Lower lobe of right lung (tissue), 2 donors: ENCODE measurements at regions not wholly inside any gene's neighbourhood (a gene's known extent, or its start where the extent isn't known, plus 50 kb on each side); places are given as distances from the start of the nearest gene placed in this dataset.

Experiments
- ATAC-seq, 2 donors: fragments of 200-7000 bp; cut with Tn5 transposase; one replicate each; pipeline ENCODE4 v1.9.1; 2020 to 2022; ENCODE audit warnings: mild to moderate bottlenecking in 2 of 2, moderate library complexity in 2 of 2
- DNase-seq: peaks from one replicate; pipeline ENCODE4 v3.0.0-alpha.2; 2020
- H3K27ac ChIP-seq: fragments of 200-600 bp; one replicate; pipeline ENCODE4 v1.8.0; 2022
- H3K27me3 ChIP-seq: fragments of 200-600 bp; one replicate; pipeline ENCODE4 v1.8.0; 2022; ENCODE audit warnings: low read depth
- H3K36me3 ChIP-seq: fragments of 200-600 bp; one replicate; pipeline ENCODE4 v1.8.0; 2022; ENCODE audit warnings: mild to moderate bottlenecking
- H3K4me1 ChIP-seq: fragments of 200-600 bp; one replicate; pipeline ENCODE4 v1.8.0; 2022
- H3K4me3 ChIP-seq: fragments of 200-600 bp; one replicate; pipeline ENCODE4 v1.8.0; 2022; ENCODE audit warnings: mild to moderate bottlenecking
- H3K9me3 ChIP-seq: fragments of 200-600 bp; one replicate; pipeline ENCODE4 v1.8.0; 2022
- intact Hi-C: fragments of 100-400 bp; cut with DNase I; formaldehyde crosslinking; loops from one replicate; pipeline ENCODE4 v1.11.0; 2022
- TF ChIP-seq, protein P1 (sequence below): fragments of 200-600 bp; IDR thresholded peaks from one replicate; pipeline ENCODE4 v1.8.0; 2022; ENCODE audit warnings: antibody characterized with exemption, mild to moderate bottlenecking
- donor health status: DM: no; HTN: yes; CAD: no; lungs with severe emphysema.

DNA sequence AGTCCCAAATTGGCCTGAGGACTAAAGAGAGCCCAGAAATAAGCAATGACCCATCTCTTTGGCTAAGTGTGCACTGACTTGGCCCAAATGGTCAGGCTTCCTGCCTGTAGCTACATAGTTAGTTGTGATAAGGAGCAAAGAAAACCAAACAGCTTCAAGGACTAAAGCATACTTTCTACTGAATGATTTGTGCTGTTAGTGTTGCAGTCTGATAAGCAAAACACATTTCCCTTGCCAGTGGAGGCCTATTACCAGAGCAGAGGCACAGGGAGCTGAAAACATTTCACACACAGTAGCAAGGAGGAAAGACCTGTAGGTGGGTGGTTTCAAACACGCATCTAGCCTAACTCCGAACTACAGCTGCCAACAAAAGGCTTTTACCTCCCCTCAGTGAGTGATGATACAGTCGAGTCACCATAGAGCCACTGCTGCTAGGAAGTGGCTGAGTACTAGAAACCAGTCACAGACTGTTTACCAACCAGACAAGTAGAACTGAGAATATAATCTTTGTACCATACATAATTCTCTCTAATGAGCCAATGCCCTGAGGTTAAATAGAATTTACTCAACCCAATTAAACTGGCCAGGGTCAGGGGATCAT lies 222.3 kb upstream of the THBS1 start:
- H3K4me1 ChIP-seq = peaks cover 13% of the 10 kb centered on the region
- H3K27ac ChIP-seq = peak overlapping the region; percentile 42
- ATAC-seq (peak; percentile 67 to 85), DNase-seq (no peak)
- no peaks in the 10 kb centered on the region for H3K27me3 ChIP-seq
- TF ChIP-seq, protein P1, sequence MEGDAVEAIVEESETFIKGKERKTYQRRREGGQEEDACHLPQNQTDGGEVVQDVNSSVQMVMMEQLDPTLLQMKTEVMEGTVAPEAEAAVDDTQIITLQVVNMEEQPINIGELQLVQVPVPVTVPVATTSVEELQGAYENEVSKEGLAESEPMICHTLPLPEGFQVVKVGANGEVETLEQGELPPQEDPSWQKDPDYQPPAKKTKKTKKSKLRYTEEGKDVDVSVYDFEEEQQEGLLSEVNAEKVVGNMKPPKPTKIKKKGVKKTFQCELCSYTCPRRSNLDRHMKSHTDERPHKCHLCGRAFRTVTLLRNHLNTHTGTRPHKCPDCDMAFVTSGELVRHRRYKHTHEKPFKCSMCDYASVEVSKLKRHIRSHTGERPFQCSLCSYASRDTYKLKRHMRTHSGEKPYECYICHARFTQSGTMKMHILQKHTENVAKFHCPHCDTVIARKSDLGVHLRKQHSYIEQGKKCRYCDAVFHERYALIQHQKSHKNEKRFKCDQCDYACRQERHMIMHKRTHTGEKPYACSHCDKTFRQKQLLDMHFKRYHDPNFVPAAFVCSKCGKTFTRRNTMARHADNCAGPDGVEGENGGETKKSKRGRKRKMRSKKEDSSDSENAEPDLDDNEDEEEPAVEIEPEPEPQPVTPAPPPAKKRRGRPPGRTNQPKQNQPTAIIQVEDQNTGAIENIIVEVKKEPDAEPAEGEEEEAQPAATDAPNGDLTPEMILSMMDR = no peak
- intact Hi-C loops = no loop called here
- no peaks in the 10 kb centered on the region for H3K9me3 ChIP-seq
- no peaks in the 10 kb centered on the region for H3K36me3 ChIP-seq
- no peak overlapping the region for H3K4me3 ChIP-seq

DNA sequence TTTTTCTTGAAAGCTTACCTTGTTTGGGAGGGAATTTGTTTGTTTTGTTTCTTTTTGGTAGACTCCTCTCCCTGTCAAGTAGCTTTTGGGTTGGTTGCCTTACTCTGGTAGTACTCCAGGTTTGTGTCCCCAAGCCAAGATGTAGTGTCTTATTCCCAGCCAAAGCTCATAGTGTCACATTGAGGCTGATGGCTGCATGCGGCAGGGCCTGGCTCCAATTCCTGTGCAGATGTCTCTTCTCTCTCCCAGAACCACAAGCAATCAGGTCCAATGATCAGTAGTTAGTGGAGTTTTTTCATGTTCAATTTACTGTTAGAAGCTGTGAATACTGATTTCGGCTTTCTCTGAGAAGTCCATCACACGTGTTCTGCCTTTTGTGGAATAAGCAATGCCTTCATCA lies 221.1 kb upstream of the THBS1 start:
- DNase-seq (no peak), ATAC-seq (no peak)
- Histone ChIP-seq H3K4me3 (no peak overlapping the region), H3K27me3 (no peaks in the 10 kb centered on the region), H3K27ac (no peak overlapping the region), H3K4me1 (peaks cover 13% of the 10 kb centered on the region), H3K9me3 (no peaks in the 10 kb centered on the region), H3K36me3 (no peaks in the 10 kb centered on the region)
- intact Hi-C loops = no loop called here
- TF ChIP-seq, protein P1 = no peak

DNA sequence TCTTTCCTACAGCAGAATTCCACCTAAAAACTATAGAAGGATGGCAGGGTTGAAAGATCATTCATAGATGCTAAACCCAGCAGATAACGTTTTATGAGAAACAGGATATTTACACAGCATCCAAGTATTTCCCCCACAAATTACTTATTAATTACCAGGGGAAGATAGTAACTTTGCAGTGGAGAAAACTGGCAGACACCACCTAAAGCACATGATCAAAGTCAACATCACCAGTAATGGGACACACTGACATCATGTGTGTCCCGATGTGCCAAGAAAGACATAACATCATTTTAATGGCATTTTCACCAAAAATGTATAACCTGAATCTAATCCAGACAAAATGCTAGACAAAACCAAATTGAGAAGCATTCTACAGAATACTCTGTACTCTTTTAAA lies 220.4 kb upstream of the THBS1 start:
- Histone ChIP-seq H3K4me1 (peaks cover 13% of the 10 kb centered on the region), H3K27ac (no peak overlapping the region), H3K9me3 (no peaks in the 10 kb centered on the region), H3K36me3 (no peaks in the 10 kb centered on the region), H3K27me3 (no peaks in the 10 kb centered on the region), H3K4me3 (no peak overlapping the region)
- intact Hi-C loops = no loop called here
- DNase-seq = no peak
- TF ChIP-seq, protein P1 = no peak
- ATAC-seq = no peak

DNA sequence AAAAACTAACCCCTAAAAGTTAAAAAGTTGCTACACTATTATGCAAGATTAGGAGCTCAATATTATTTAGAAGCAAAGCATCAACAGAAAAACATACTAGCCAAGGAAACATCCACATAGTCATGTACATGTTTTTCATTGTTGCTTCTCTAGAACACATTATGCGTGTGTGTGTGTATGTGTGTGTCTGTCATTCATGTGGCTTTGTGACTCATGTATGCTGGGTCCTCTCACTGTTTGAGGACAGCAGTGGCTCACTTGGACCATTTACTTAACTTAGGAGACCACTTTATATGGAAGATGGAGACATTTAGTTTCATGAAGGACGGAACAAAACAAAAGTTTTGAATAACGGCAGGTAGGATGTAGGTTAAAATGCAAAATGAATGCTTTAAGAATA lies 219.4 kb upstream of the THBS1 start:
- Histone ChIP-seq H3K9me3 (no peaks in the 10 kb centered on the region), H3K27ac (no peak overlapping the region), H3K4me3 (no peak overlapping the region), H3K27me3 (no peaks in the 10 kb centered on the region), H3K4me1 (peaks cover 13% of the 10 kb centered on the region), H3K36me3 (no peaks in the 10 kb centered on the region)
- TF ChIP-seq, protein P1 = no peak
- no peak for ATAC-seq
- intact Hi-C loops = no loop called here
- DNase-seq = no peak

DNA sequence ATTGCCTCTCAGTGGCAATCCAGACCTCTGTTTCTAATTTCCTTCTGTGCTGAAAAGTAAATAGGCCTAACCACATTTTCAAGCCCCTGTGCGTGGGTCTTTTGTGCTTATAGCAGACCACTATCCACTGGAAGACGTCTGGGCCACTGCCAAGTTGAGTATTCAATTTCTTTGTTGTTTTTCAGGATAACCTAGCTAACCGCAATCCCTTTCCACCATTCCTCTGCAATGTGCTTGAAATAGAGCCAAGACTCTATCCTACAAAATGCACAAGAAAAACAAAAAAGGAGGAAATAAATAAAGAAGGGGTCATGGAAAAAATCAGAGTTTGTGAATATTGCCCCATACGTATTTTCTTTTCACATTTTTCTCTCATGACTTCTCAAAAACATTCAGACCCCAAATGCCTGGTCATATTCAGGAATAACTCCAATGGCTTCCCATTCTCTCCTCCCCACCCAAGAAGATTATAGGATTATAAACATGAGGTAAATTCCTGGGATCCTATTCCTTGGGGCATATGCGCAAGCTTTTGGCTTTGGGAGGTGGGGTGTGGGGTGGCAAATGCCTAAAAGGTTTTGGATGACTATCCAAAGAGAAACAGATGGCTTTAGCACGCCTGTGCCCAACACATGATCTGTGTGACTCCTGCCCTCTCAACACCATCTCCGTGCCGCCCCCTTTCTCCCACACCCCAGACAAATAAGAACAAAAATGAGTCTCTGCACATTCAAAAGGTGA lies 217.9 kb upstream of the THBS1 start:
- no peak overlapping the region for H3K27ac ChIP-seq
- no peak overlapping the region for H3K4me3 ChIP-seq
- TF ChIP-seq, protein P1 = no peak
- intact Hi-C loops = no loop called here
- no peaks in the 10 kb centered on the region for H3K36me3 ChIP-seq
- H3K4me1 ChIP-seq = peaks cover 9% of the 10 kb centered on the region
- H3K9me3 ChIP-seq = no peaks in the 10 kb centered on the region
- DNase-seq (no peak), ATAC-seq (no peak)
- no peaks in the 10 kb centered on the region for H3K27me3 ChIP-seq
